ENCODE measurements at regions not wholly inside any gene's neighbourhood (a gene's known extent, or its start where the extent isn't known, plus 50 kb on each side); places are given as distances from the start of the nearest gene placed in this dataset.

- TF ChIP-seq SUZ12 (IDR thresholded peaks at IDR 0.05; ENCODE audit: extremely low read depth, insufficient read depth, insufficient read length) = no peak
- TF ChIP-seq YY1 (IDR thresholded peaks at IDR 0.05; ENCODE audit: insufficient read depth, insufficient read length) = no peak
Observed at GRCh38 chr2:82501217-82501616, 1957.9 kb downstream of the SUCLG1 start.

All from NT2/D1 (cell line).